ENCODE measurements at regions not wholly inside any gene's neighbourhood (a gene's known extent, or its start where the extent isn't known, plus 50 kb on each side); places are given as distances from the start of the nearest gene placed in this dataset.

- ChIA-PET POLR2A (ENCODE audit: unreplicated experiment) (no interaction called here), CTCF (no interaction called here)
- H3K79me2 ChIP-seq (ENCODE audit: low read length): no peaks in the 10 kb centered on the region
- no peak for DNase-seq
- H3F3A ChIP-seq (ENCODE audit: low read length, unreplicated experiment): no peaks in the 10 kb centered on the region
- H3K9ac ChIP-seq (ENCODE audit: low read length): no peak overlapping the region
- intact Hi-C loops (cut with micrococcal nuclease): no loop called here
- BruUV-seq (replicated peaks): no TSS peak
- H3K27me3 ChIP-seq (ENCODE audit: low read length): 0 out of 2 replicates have a peak, but pooled peaks cover 4% of the 10 kb centered on the region
- no peak overlapping the region for H2AFZ ChIP-seq (ENCODE audit: low read length)
- H3K4me2 ChIP-seq (ENCODE audit: low read length): no peak overlapping the region
- ATAC-seq: no peak
- no peaks in the 10 kb centered on the region for H4K20me1 ChIP-seq (ENCODE audit: low read length)
- TF ChIP-seq EZH2 (IDR thresholded peaks at IDR 0.05; ENCODE audit: low read length, unreplicated experiment) (no peak), EZH2phosphoT487 (IDR thresholded peaks at IDR 0.05; ENCODE audit: borderline replicate concordance, low read length) (no peak)
- no peak overlapping the region for H3K27ac ChIP-seq (ENCODE audit: low read length)
- no peak overlapping the region for H3K4me3 ChIP-seq (ENCODE audit: low read length)
- no peaks in the 10 kb centered on the region for H3K9me2 ChIP-seq (replicated peaks; ENCODE audit: low read length)
- H3K36me3 ChIP-seq (ENCODE audit: low read depth, low read length): no peaks in the 10 kb centered on the region
- H3K4me1 ChIP-seq (ENCODE audit: insufficient read depth, low read length): no peaks in the 10 kb centered on the region
- no peaks in the 10 kb centered on the region for H3K9me3 ChIP-seq (ENCODE audit: low read length)
Observed at GRCh38 chr3:25964141-25964540, 174.3 kb downstream of the OXSM start.

GRCh38 chr3:25967385-25967784 lies 177.5 kb downstream of the OXSM start:
- no peak for ATAC-seq
- no peaks in the 10 kb centered on the region for H3K9me2 ChIP-seq (replicated peaks; ENCODE audit: low read length)
- ChIA-PET CTCF (no interaction called here), POLR2A (ENCODE audit: unreplicated experiment) (no interaction called here)
- BruUV-seq (replicated peaks): no TSS peak
- H4K20me1 ChIP-seq (ENCODE audit: low read length): no peaks in the 10 kb centered on the region
- no peaks in the 10 kb centered on the region for H3K79me2 ChIP-seq (ENCODE audit: low read length)
- no peaks in the 10 kb centered on the region for H3F3A ChIP-seq (ENCODE audit: low read length, unreplicated experiment)
- H2AFZ ChIP-seq (ENCODE audit: low read length): no peak overlapping the region
- H3K9ac ChIP-seq (ENCODE audit: low read length): no peak overlapping the region
- intact Hi-C loops (cut with micrococcal nuclease): no loop called here
- H3K4me3 ChIP-seq (ENCODE audit: low read length): no peak overlapping the region
- no peak for TF ChIP-seq CTCF (conservative IDR thresholded peaks at IDR 0.05; ENCODE audit: low read depth, low read length)
- TF ChIP-seq EZH2phosphoT487 (IDR thresholded peaks at IDR 0.05; ENCODE audit: borderline replicate concordance, low read length): no peak
- TF ChIP-seq EZH2 (IDR thresholded peaks at IDR 0.05; ENCODE audit: low read length, unreplicated experiment): no peak
- H3K9me3 ChIP-seq (ENCODE audit: low read length): no peaks in the 10 kb centered on the region
- DNase-seq: no peak
- no peaks in the 10 kb centered on the region for H3K36me3 ChIP-seq (ENCODE audit: low read depth, low read length)
- H3K27me3 ChIP-seq (ENCODE audit: low read length): 0 out of 2 replicates have a peak, but pooled peaks cover 4% of the 10 kb centered on the region
- no peak overlapping the region for H3K4me2 ChIP-seq (ENCODE audit: low read length)
- H3K27ac ChIP-seq (ENCODE audit: low read length): no peak overlapping the region
- H3K4me1 ChIP-seq (ENCODE audit: insufficient read depth, low read length): no peaks in the 10 kb centered on the region

GRCh38 chr3:25971736-25972135 lies 181.8 kb downstream of the OXSM start:
- no peaks in the 10 kb centered on the region for H3K4me1 ChIP-seq (ENCODE audit: insufficient read depth, low read length)
- BruUV-seq (replicated peaks): no TSS peak
- DNase-seq: no peak
- no peak overlapping the region for H3K9ac ChIP-seq (ENCODE audit: low read length)
- intact Hi-C loops (cut with micrococcal nuclease): no loop called here
- no peak overlapping the region for H3K4me2 ChIP-seq (ENCODE audit: low read length)
- no peak for TF ChIP-seq CTCF (conservative IDR thresholded peaks at IDR 0.05; ENCODE audit: low read depth, low read length)
- no peak for TF ChIP-seq EZH2 (IDR thresholded peaks at IDR 0.05; ENCODE audit: low read length, unreplicated experiment)
- TF ChIP-seq EZH2phosphoT487 (IDR thresholded peaks at IDR 0.05; ENCODE audit: borderline replicate concordance, low read length): no peak
- no peaks in the 10 kb centered on the region for H3K27me3 ChIP-seq (ENCODE audit: low read length)
- H3K9me2 ChIP-seq (replicated peaks; ENCODE audit: low read length): no peaks in the 10 kb centered on the region
- no peaks in the 10 kb centered on the region for H3K36me3 ChIP-seq (ENCODE audit: low read depth, low read length)
- H4K20me1 ChIP-seq (ENCODE audit: low read length): no peaks in the 10 kb centered on the region
- H3K9me3 ChIP-seq (ENCODE audit: low read length): no peaks in the 10 kb centered on the region
- no peak overlapping the region for H3K27ac ChIP-seq (ENCODE audit: low read length)
- no peaks in the 10 kb centered on the region for H3K79me2 ChIP-seq (ENCODE audit: low read length)
- ChIA-PET CTCF (no interaction called here), POLR2A (ENCODE audit: unreplicated experiment) (no interaction called here)
- H3K4me3 ChIP-seq (ENCODE audit: low read length): no peak overlapping the region
- no peaks in the 10 kb centered on the region for H3F3A ChIP-seq (ENCODE audit: low read length, unreplicated experiment)
- ATAC-seq: no peak
- no peak overlapping the region for H2AFZ ChIP-seq (ENCODE audit: low read length)
